Fibroblast of lung (primary cell): ENCODE measurements at regions not wholly inside any gene's neighbourhood (a gene's known extent, or its start where the extent isn't known, plus 50 kb on each side); places are given as distances from the start of the nearest gene placed in this dataset.
A peak's percentile ranks its signal among the peaks of the same experiment; 100 is the strongest.

Experiments
- DNase-seq, 2 donors: peaks; one replicate each; pipeline versions ENCODE4 v3.0.0 to v3.0.0-alpha.2; 2010; ENCODE audit warnings: low read depth in 2 of 2
- H2AFZ ChIP-seq: 2 replicates; pipeline ENCODE4 v1.5.1; 2012; ENCODE audit warnings: low read length, control low read depth, inconsistent platforms
- H3K27ac ChIP-seq: 2 replicates; pipeline ENCODE4 v1.5.1; 2011; ENCODE audit warnings: low read length, control low read depth; ENCODE audit not compliant: insufficient read depth
- H3K27me3 ChIP-seq: 2 replicates; pipeline ENCODE4 v1.5.1; 2011; ENCODE audit warnings: mild to moderate bottlenecking, low read length; ENCODE audit not compliant: control insufficient read depth, insufficient read depth
- H3K36me3 ChIP-seq: 2 replicates; pipeline ENCODE4 v1.5.1; 2011; ENCODE audit warnings: low read length; ENCODE audit not compliant: control insufficient read depth, insufficient read depth
- H3K4me1 ChIP-seq: 2 replicates; pipeline ENCODE4 v1.5.1; 2011; ENCODE audit warnings: low read length; ENCODE audit not compliant: control insufficient read depth, insufficient read depth; ENCODE audit errors: extremely low read depth
- H3K4me2 ChIP-seq: 2 replicates; pipeline ENCODE4 v1.5.1; 2011; ENCODE audit warnings: low read length, control low read depth; ENCODE audit not compliant: insufficient read depth; ENCODE audit errors: extremely low read depth
- H3K4me3 ChIP-seq, 4 experiments: fragments of 200-600 bp in 1 of 4; sonication (generic) in 1 of 4; replicated peaks in 1 of 4; 2 replicates each; pipeline ENCODE4 v1.5.1; 2011 to 2016; ENCODE audit warnings: low read length in 4 of 4, low read depth in 3 of 4, mild to moderate bottlenecking in 3 of 4, control low read depth in 2 of 4, inconsistent platforms in 1 of 4, mixed read lengths in 1 of 4; ENCODE audit not compliant: insufficient read depth in 1 of 4; ENCODE audit errors: control extremely low read depth in 1 of 4
- H3K79me2 ChIP-seq: 2 replicates; pipeline ENCODE4 v1.5.1; 2012; ENCODE audit warnings: mild to moderate bottlenecking, low read length, inconsistent platforms; ENCODE audit not compliant: control insufficient read depth, insufficient read depth
- H3K9ac ChIP-seq: 2 replicates; pipeline ENCODE4 v1.5.1; 2011; ENCODE audit warnings: mild to moderate bottlenecking, low read length, control low read depth; ENCODE audit not compliant: insufficient read depth
- H3K9me3 ChIP-seq: 2 replicates; pipeline ENCODE4 v1.5.1; 2012; ENCODE audit warnings: low read depth, low read length; ENCODE audit not compliant: control insufficient read depth, insufficient read depth
- H4K20me1 ChIP-seq: 2 replicates; pipeline ENCODE4 v1.5.1; 2011; ENCODE audit warnings: low read length; ENCODE audit not compliant: control insufficient read depth, insufficient read depth; ENCODE audit errors: extremely low read depth
- CTCF ChIP-seq, 2 donors: IDR thresholded peaks in 1 of 2; conservative IDR thresholded peaks in 1 of 2; 1 replicate in 1 of 2; 2 replicates in 1 of 2; pipeline ENCODE4 v1.5.1; 2011 to 2012; ENCODE audit warnings: low read length in 2 of 2, control low read depth in 1 of 2, inconsistent platforms in 1 of 2, low read depth in 1 of 2, mild to moderate bottlenecking in 1 of 2
- EZH2 ChIP-seq: IDR thresholded peaks from 2 replicates; pipeline ENCODE4 v1.5.1; 2012; ENCODE audit warnings: low read length, control low read depth, mild to moderate bottlenecking; ENCODE audit errors: missing control alignments

- Histone ChIP-seq H2AFZ (no peak overlapping the region), H3K9me3 (no peaks in the 10 kb centered on the region)
- DNase-seq, result no peak
Observed at GRCh38 chr7:34342387-34342786, 315.6 kb upstream of the NPSR1 start.

GRCh38 chr7:34343667-34344066 lies 314.4 kb upstream of the NPSR1 start:
- Histone ChIP-seq H2AFZ (no peak overlapping the region), H3K4me3 (no peak overlapping the region), H3K79me2 (no peaks in the 10 kb centered on the region), H3K4me2 (no peak overlapping the region), H3K9me3 (no peaks in the 10 kb centered on the region), H3K9ac (no peak overlapping the region), H3K27me3 (no peaks in the 10 kb centered on the region), H3K36me3 (no peaks in the 10 kb centered on the region), H4K20me1 (no peaks in the 10 kb centered on the region), H3K27ac (no peak overlapping the region), H3K4me1 (no peaks in the 10 kb centered on the region)
- DNase-seq, result no peak
- no peak for TF ChIP-seq EZH2
- no peak for TF ChIP-seq CTCF (conservative IDR thresholded peaks at IDR 0.05 in 1 of 2, IDR thresholded peaks at IDR 0.05 in 1 of 2; ENCODE audit: low read depth in 1 of 2, low read length in 2 of 2)

More at GRCh38 chr7:34342387-34342786, 315.6 kb upstream of the NPSR1 start:
- H3K27me3 ChIP-seq, result no peaks in the 10 kb centered on the region
- H3K36me3 ChIP-seq, result no peaks in the 10 kb centered on the region
- H3K4me2 ChIP-seq, result no peak overlapping the region
- no peak overlapping the region for H3K9ac ChIP-seq
- H3K27ac ChIP-seq, result no peak overlapping the region
- TF ChIP-seq EZH2 (no peak), CTCF (conservative IDR thresholded peaks at IDR 0.05 in 1 of 2, IDR thresholded peaks at IDR 0.05 in 1 of 2; ENCODE audit: low read depth in 1 of 2, low read length in 2 of 2) (no peak)
- H3K4me3 ChIP-seq, result no peak overlapping the region
- H3K4me1 ChIP-seq, result no peaks in the 10 kb centered on the region
- H4K20me1 ChIP-seq, result no peaks in the 10 kb centered on the region
- no peaks in the 10 kb centered on the region for H3K79me2 ChIP-seq

- H2AFZ ChIP-seq, result no peak overlapping the region
- no peaks in the 10 kb centered on the region for H3K36me3 ChIP-seq
- H3K9ac ChIP-seq, result no peak overlapping the region
- H3K4me2 ChIP-seq, result no peak overlapping the region
- TF ChIP-seq CTCF (conservative IDR thresholded peaks at IDR 0.05 in 1 of 2, IDR thresholded peaks at IDR 0.05 in 1 of 2; ENCODE audit: low read depth in 1 of 2, low read length in 2 of 2) (no peak), EZH2 (no peak)
- no peaks in the 10 kb centered on the region for H3K79me2 ChIP-seq
- H3K9me3 ChIP-seq, result no peaks in the 10 kb centered on the region
- peak in 1 of 2 donors; percentile 33 for DNase-seq
- no peaks in the 10 kb centered on the region for H3K4me1 ChIP-seq
- peaks cover 1% of the 10 kb centered on the region for H4K20me1 ChIP-seq
- no peak overlapping the region for H3K27ac ChIP-seq
- no peak overlapping the region for H3K4me3 ChIP-seq
- no peaks in the 10 kb centered on the region for H3K27me3 ChIP-seq
Observed at GRCh38 chr7:34354011-34354410, 304.0 kb upstream of the NPSR1 start.
